ENCODE measurements at regions not wholly inside any gene's neighbourhood (a gene's known extent, or its start where the extent isn't known, plus 50 kb on each side); places are given as distances from the start of the nearest gene placed in this dataset.

- H3K9me3 ChIP-seq (replicated peaks; ENCODE audit: control insufficient read depth, insufficient read depth, low read depth, low read length): no peaks in the 10 kb centered on the region
- no peak overlapping the region for H3K9ac ChIP-seq (ENCODE audit: insufficient read depth in 1 of 2, low read depth in 2 of 2, low read length in 2 of 2)
- no peaks in the 10 kb centered on the region for H3K9me1 ChIP-seq (ENCODE audit: control insufficient read depth, insufficient read depth, low read length)
- H3K4me3 ChIP-seq: no peak overlapping the region
- no peaks in the 10 kb centered on the region for H3K79me2 ChIP-seq (ENCODE audit: control insufficient read depth, insufficient read depth, low read length)
- TF ChIP-seq CBX8 (IDR thresholded peaks at IDR 0.05; ENCODE audit: borderline replicate concordance, extremely low read depth, low read depth, low read length, poor library complexity, severe bottlenecking) (no peak), C11orf30 (IDR thresholded peaks at IDR 0.05; ENCODE audit: low read depth) (no peak), SIRT6 (IDR thresholded peaks at IDR 0.05; ENCODE audit: low read depth, low read length) (no peak), ZNF512 (tag; IDR thresholded peaks at IDR 0.05) (no peak), MEF2A (IDR thresholded peaks at IDR 0.05; ENCODE audit: control insufficient read depth, low read depth, low read length) (no peak), MBD2 (IDR thresholded peaks at IDR 0.05; ENCODE audit: borderline replicate concordance, low read depth) (no peak), ZNF140 (CRISPR knock-in tag; IDR thresholded peaks at IDR 0.05) (no peak), EZH2 (IDR thresholded peaks at IDR 0.05; ENCODE audit: borderline replicate concordance, low read depth, low read length) (no peak), HSF4 (CRISPR knock-in tag; IDR thresholded peaks at IDR 0.05; ENCODE audit: borderline replicate concordance) (no peak), EGR1 (conservative IDR thresholded peaks at IDR 0.05) (no peak), FOXA1 (IDR thresholded peaks at IDR 0.05; ENCODE audit: borderline replicate concordance) (no peak)
- TF ChIP-seq, protein P1, sequence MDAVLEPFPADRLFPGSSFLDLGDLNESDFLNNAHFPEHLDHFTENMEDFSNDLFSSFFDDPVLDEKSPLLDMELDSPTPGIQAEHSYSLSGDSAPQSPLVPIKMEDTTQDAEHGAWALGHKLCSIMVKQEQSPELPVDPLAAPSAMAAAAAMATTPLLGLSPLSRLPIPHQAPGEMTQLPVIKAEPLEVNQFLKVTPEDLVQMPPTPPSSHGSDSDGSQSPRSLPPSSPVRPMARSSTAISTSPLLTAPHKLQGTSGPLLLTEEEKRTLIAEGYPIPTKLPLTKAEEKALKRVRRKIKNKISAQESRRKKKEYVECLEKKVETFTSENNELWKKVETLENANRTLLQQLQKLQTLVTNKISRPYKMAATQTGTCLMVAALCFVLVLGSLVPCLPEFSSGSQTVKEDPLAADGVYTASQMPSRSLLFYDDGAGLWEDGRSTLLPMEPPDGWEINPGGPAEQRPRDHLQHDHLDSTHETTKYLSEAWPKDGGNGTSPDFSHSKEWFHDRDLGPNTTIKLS (IDR thresholded peaks at IDR 0.05; ENCODE audit: borderline replicate concordance, low read depth): no peak
- TF ChIP-seq, protein P2, sequence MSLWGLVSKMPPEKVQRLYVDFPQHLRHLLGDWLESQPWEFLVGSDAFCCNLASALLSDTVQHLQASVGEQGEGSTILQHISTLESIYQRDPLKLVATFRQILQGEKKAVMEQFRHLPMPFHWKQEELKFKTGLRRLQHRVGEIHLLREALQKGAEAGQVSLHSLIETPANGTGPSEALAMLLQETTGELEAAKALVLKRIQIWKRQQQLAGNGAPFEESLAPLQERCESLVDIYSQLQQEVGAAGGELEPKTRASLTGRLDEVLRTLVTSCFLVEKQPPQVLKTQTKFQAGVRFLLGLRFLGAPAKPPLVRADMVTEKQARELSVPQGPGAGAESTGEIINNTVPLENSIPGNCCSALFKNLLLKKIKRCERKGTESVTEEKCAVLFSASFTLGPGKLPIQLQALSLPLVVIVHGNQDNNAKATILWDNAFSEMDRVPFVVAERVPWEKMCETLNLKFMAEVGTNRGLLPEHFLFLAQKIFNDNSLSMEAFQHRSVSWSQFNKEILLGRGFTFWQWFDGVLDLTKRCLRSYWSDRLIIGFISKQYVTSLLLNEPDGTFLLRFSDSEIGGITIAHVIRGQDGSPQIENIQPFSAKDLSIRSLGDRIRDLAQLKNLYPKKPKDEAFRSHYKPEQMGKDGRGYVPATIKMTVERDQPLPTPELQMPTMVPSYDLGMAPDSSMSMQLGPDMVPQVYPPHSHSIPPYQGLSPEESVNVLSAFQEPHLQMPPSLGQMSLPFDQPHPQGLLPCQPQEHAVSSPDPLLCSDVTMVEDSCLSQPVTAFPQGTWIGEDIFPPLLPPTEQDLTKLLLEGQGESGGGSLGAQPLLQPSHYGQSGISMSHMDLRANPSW (CRISPR knock-in tag; IDR thresholded peaks at IDR 0.05): no peak
- BruUV-seq (replicated peaks): no TSS peak
- no peak for FAIRE-seq
- no peak overlapping the region for H3K4me2 ChIP-seq (ENCODE audit: insufficient read depth, low read length)
- no peaks in the 10 kb centered on the region for H4K20me1 ChIP-seq (replicated peaks; ENCODE audit: control insufficient read depth, insufficient read depth, low read length)
- H3K36me3 ChIP-seq (ENCODE audit: control insufficient read depth, insufficient read depth, low read length): no peaks in the 10 kb centered on the region
- H2AFZ ChIP-seq (ENCODE audit: low read depth, low read length): no peak overlapping the region
- intact Hi-C loops (cut with micrococcal nuclease): no loop called here
- H3K4me1 ChIP-seq (replicated peaks in 1 of 2; ENCODE audit: control insufficient read depth in 2 of 2, insufficient read depth in 2 of 2, low read length in 2 of 2): no peaks in the 10 kb centered on the region
- CTCF ChIA-PET (ENCODE audit: low intra/inter-chr PET ratio): no interaction called here
- DNase-seq (ENCODE audit: extremely low read depth in 1 of 4, low spot score in 3 of 4): no peak
- WGBS (ENCODE audit: insufficient coverage, low coverage, missing lambda C conversion rate): 0% methylated on average over 1 of the region's 1 CpG
- H3K27me3 ChIP-seq (ENCODE audit: control insufficient read depth in 2 of 2, insufficient read depth in 2 of 2, low read length in 2 of 2): no peaks in the 10 kb centered on the region
- POLR2A ChIA-PET: no interaction called here
- H3K27ac ChIP-seq (ENCODE audit: extremely low read depth, low read depth, low read length): no peak overlapping the region
- no peak for ATAC-seq
- in situ Hi-C loops (cut with MboI): no loop called here
These were observed 330.3 kb upstream of the NPSR1 start for GRCh38 chr7:34327681-34328080.
